CD4-positive, CD25-positive, alpha-beta regulatory T cell (primary cell): ENCODE measurements at regions not wholly inside any gene's neighbourhood (a gene's known extent, or its start where the extent isn't known, plus 50 kb on each side); places are given as distances from the start of the nearest gene placed in this dataset.

Source experiments
- ATAC-seq, 2 donors: fragments of 150-1000 bp; cut with Tn5 transposase; one replicate each; pipeline ENCODE4 v1.10.0; 2021; ENCODE audit warnings: low read depth in 2 of 2, moderate number of reproducible peaks in 2 of 2, moderate library complexity in 1 of 2
- DNase-seq, 3 donors: peaks; one replicate each; pipeline versions ENCODE4 v3.0.0 to v3.0.0-alpha.2; 2012 to 2022; ENCODE audit warnings: mixed read lengths in 1 of 3
- H3K27ac ChIP-seq: one replicate; pipeline ENCODE4 v1.7.0; 2013; ENCODE audit warnings: mild to moderate bottlenecking, low read length; ENCODE audit not compliant: insufficient read depth, poor library complexity, severe bottlenecking
- H3K27me3 ChIP-seq: one replicate; pipeline ENCODE4 v1.7.0; 2013; ENCODE audit warnings: low read length; ENCODE audit not compliant: control insufficient read depth, insufficient read depth
- H3K36me3 ChIP-seq: one replicate; pipeline ENCODE4 v1.7.0; 2013; ENCODE audit warnings: mild to moderate bottlenecking, low read length, moderate library complexity; ENCODE audit not compliant: control insufficient read depth, insufficient read depth
- H3K4me1 ChIP-seq: 2 replicates; pipeline ENCODE4 v1.7.0; 2013; ENCODE audit warnings: mild to moderate bottlenecking, low read length; ENCODE audit not compliant: insufficient read depth, control insufficient read depth, poor library complexity, severe bottlenecking
- H3K4me3 ChIP-seq: one replicate; pipeline ENCODE4 v1.7.0; 2013; ENCODE audit warnings: low read depth, mild to moderate bottlenecking, low read length, moderate library complexity
- H3K9me3 ChIP-seq, 2 experiments: 1 replicate in 1 of 2; 2 replicates in 1 of 2; pipeline ENCODE4 v1.7.0; 2013; ENCODE audit warnings: low read length in 2 of 2, mild to moderate bottlenecking in 1 of 2, moderate library complexity in 1 of 2; ENCODE audit not compliant: control insufficient read depth in 2 of 2
- H3K27ac Mint-ChIP-seq, 3 donors: one replicate each; pipeline ENCODE4 v1.8.0; 2020 to 2022; ENCODE audit warnings: mild to moderate bottlenecking in 3 of 3, mixed read lengths in 3 of 3, moderate library complexity in 2 of 3
- H3K27me3 Mint-ChIP-seq: one replicate; pipeline ENCODE4 v1.8.0; 2022; ENCODE audit warnings: mild to moderate bottlenecking, mixed read lengths
- H3K36me3 Mint-ChIP-seq: one replicate; pipeline ENCODE4 v1.8.0; 2020; ENCODE audit warnings: mixed read lengths
- H3K4me1 Mint-ChIP-seq, 4 donors: one replicate each; pipeline ENCODE4 v1.8.0; 2020 to 2022; ENCODE audit warnings: mixed read lengths in 4 of 4, mild to moderate bottlenecking in 1 of 4
- H3K4me3 Mint-ChIP-seq, 4 donors: one replicate each; pipeline ENCODE4 v1.8.0; 2020 to 2022; ENCODE audit warnings: mild to moderate bottlenecking in 4 of 4, mixed read lengths in 4 of 4, moderate library complexity in 3 of 4
- H3K9me3 Mint-ChIP-seq, 7 donors: one replicate each; pipeline ENCODE4 v1.8.0; 2020 to 2022; ENCODE audit warnings: mixed read lengths in 7 of 7, mild to moderate bottlenecking in 3 of 7, moderate library complexity in 2 of 7

- H3K27ac ChIP-seq: no peak overlapping the region
- H3K9me3 ChIP-seq: peaks cover 0 to 3% of the 10 kb centered on the region in 2 experiments
- no peaks in the 10 kb centered on the region for H3K27me3 ChIP-seq
- Mint-ChIP-seq H3K9me3 (peaks cover 1 to 8% (median 2%) of the 10 kb centered on the region in 7 donors), H3K27me3 (no peaks in the 10 kb centered on the region), H3K36me3 (no peaks in the 10 kb centered on the region), H3K4me3 (no peak overlapping the region), H3K27ac (no peak overlapping the region), H3K4me1 (no peaks in the 10 kb centered on the region)
- DNase-seq (no peak), ATAC-seq (no peak)
- no peak overlapping the region for H3K4me3 ChIP-seq
- H3K36me3 ChIP-seq: no peaks in the 10 kb centered on the region
- H3K4me1 ChIP-seq: no peaks in the 10 kb centered on the region
Observed at GRCh38 chr10:55310143-55310542, 509.1 kb upstream of the PCDH15 start.

DNA sequence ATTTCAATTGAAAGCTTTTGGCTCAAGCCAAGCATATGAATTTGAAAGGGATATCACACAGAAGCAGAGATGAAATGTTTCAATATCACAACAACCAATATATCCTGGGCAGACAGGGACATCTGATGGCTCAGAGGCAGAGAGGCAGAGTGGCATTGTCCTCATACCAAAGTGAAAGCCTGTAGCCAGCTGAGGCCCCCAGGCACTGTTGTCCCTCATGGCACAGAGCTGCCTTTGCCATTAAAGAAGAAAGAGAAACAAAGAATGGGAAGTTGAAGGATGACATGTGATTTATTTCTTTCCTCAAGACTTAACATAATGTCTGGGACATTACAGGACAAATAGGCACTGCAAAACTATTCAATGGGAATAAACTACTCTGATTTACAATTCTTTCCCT lies 504.3 kb upstream of the PCDH15 start:
- Mint-ChIP-seq H3K27ac (no peak overlapping the region), H3K4me3 (no peak overlapping the region), H3K27me3 (no peaks in the 10 kb centered on the region), H3K36me3 (no peaks in the 10 kb centered on the region), H3K4me1 (no peaks in the 10 kb centered on the region), H3K9me3 (peaks cover 1 to 17% (median 4%) of the 10 kb centered on the region in 7 donors)
- H3K36me3 ChIP-seq: no peaks in the 10 kb centered on the region
- H3K27ac ChIP-seq: no peak overlapping the region
- H3K4me3 ChIP-seq: no peak overlapping the region
- H3K9me3 ChIP-seq: peaks cover 3 to 7% of the 10 kb centered on the region in 2 experiments
- DNase-seq (no peak), ATAC-seq (no peak)
- no peaks in the 10 kb centered on the region for H3K4me1 ChIP-seq
- no peaks in the 10 kb centered on the region for H3K27me3 ChIP-seq

GRCh38 chr10:55287346-55287745 lies 486.3 kb upstream of the PCDH15 start:
- no peaks in the 10 kb centered on the region for H3K27me3 Mint-ChIP-seq
- H3K36me3 Mint-ChIP-seq: no peaks in the 10 kb centered on the region
- no peaks in the 10 kb centered on the region for H3K4me1 ChIP-seq
- no peak overlapping the region for H3K4me3 ChIP-seq
- H3K27ac Mint-ChIP-seq: no peak overlapping the region
- peaks cover 0 to 5% of the 10 kb centered on the region in 2 experiments for H3K9me3 ChIP-seq
- no peak for ATAC-seq
- no peaks in the 10 kb centered on the region for H3K27me3 ChIP-seq
- no peaks in the 10 kb centered on the region for H3K4me1 Mint-ChIP-seq
- H3K4me3 Mint-ChIP-seq: no peak overlapping the region
- H3K9me3 Mint-ChIP-seq: peaks cover 3 to 30% (median 6%) of the 10 kb centered on the region in 7 donors
- no peak overlapping the region for H3K27ac ChIP-seq
- no peak for DNase-seq
- no peaks in the 10 kb centered on the region for H3K36me3 ChIP-seq

GRCh38 chr10:55283031-55283430 lies 482.0 kb upstream of the PCDH15 start:
- H3K4me1 ChIP-seq: no peaks in the 10 kb centered on the region
- Mint-ChIP-seq H3K27me3 (no peaks in the 10 kb centered on the region), H3K9me3 (peaks cover 4 to 19% (median 8%) of the 10 kb centered on the region in 7 donors), H3K4me1 (no peaks in the 10 kb centered on the region), H3K4me3 (no peak overlapping the region), H3K27ac (no peak overlapping the region), H3K36me3 (no peaks in the 10 kb centered on the region)
- ATAC-seq (no peak), DNase-seq (no peak)
- no peak overlapping the region for H3K27ac ChIP-seq
- peaks cover 0 to 5% of the 10 kb centered on the region in 2 experiments for H3K9me3 ChIP-seq
- no peak overlapping the region for H3K4me3 ChIP-seq
- no peaks in the 10 kb centered on the region for H3K36me3 ChIP-seq
- no peaks in the 10 kb centered on the region for H3K27me3 ChIP-seq

DNA sequence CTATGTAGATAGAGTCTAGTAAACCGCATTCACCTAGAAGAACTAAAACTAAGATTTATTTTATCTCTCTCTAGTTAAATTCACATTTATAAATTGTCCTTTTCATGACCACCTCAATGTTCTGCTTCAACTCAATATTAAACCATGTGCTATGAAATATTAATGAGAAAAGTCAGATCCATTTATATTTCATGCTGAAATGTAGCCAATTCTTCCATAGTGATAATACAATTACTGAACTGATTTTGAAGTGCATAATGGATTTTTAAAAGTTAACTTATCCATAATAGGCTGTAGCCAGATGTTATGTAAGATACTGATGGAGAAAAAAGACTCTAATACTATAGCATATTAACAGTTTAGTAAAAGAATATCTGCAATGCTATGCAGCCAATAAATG lies 479.7 kb upstream of the PCDH15 start:
- Mint-ChIP-seq H3K27me3 (no peaks in the 10 kb centered on the region), H3K9me3 (peaks cover 4 to 15% (median 8%) of the 10 kb centered on the region in 7 donors), H3K4me1 (no peaks in the 10 kb centered on the region), H3K4me3 (no peak overlapping the region), H3K36me3 (no peaks in the 10 kb centered on the region), H3K27ac (no peak overlapping the region)
- DNase-seq (no peak), ATAC-seq (no peak)
- Histone ChIP-seq H3K36me3 (no peaks in the 10 kb centered on the region), H3K4me1 (no peaks in the 10 kb centered on the region), H3K27ac (no peak overlapping the region), H3K9me3 (peaks cover 0 to 5% of the 10 kb centered on the region in 2 experiments), H3K4me3 (no peak overlapping the region), H3K27me3 (no peaks in the 10 kb centered on the region)

- Mint-ChIP-seq H3K27me3 (no peaks in the 10 kb centered on the region), H3K9me3 (peaks cover 6 to 20% (median 7%) of the 10 kb centered on the region in 7 donors), H3K4me1 (no peaks in the 10 kb centered on the region), H3K4me3 (no peak overlapping the region), H3K36me3 (no peaks in the 10 kb centered on the region), H3K27ac (no peak overlapping the region)
- H3K27me3 ChIP-seq: no peaks in the 10 kb centered on the region
- H3K27ac ChIP-seq: no peak overlapping the region
- no peaks in the 10 kb centered on the region for H3K9me3 ChIP-seq
- H3K4me3 ChIP-seq: no peak overlapping the region
- no peaks in the 10 kb centered on the region for H3K36me3 ChIP-seq
- H3K4me1 ChIP-seq: no peaks in the 10 kb centered on the region
- ATAC-seq (no peak), DNase-seq (no peak)
Observed at GRCh38 chr10:55277549-55277948, 476.5 kb upstream of the PCDH15 start.

DNA sequence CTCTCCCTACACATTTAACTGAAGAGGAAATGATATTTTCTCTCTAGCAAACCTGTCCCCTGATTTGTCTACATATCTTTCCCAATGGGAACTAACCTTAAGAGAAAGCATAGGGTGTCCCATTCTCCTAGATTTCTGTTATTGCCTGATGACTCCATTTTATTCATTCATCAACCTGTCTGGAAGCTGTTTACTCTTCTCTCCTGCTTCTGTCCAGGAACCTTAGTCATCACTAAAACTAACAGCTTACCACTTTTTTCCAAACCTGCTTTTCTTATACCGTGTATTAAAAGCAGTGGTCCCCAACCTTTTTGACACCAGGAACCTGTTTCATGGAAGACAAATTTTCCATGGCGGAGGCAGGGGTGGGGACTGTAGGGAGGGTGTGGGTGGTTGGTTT lies 473.3 kb upstream of the PCDH15 start:
- Histone ChIP-seq H3K27me3 (no peaks in the 10 kb centered on the region), H3K4me3 (no peak overlapping the region), H3K27ac (no peak overlapping the region), H3K9me3 (no peaks in the 10 kb centered on the region), H3K36me3 (no peaks in the 10 kb centered on the region), H3K4me1 (no peaks in the 10 kb centered on the region)
- no peaks in the 10 kb centered on the region for H3K4me1 Mint-ChIP-seq
- ATAC-seq (no peak), DNase-seq (no peak)
- H3K36me3 Mint-ChIP-seq: no peaks in the 10 kb centered on the region
- H3K27me3 Mint-ChIP-seq: no peaks in the 10 kb centered on the region
- H3K4me3 Mint-ChIP-seq: no peak overlapping the region
- peaks cover 3 to 23% (median 5%) of the 10 kb centered on the region in 7 donors for H3K9me3 Mint-ChIP-seq
- H3K27ac Mint-ChIP-seq: no peak overlapping the region

- Histone ChIP-seq H3K27me3 (no peaks in the 10 kb centered on the region), H3K36me3 (no peaks in the 10 kb centered on the region), H3K4me1 (no peaks in the 10 kb centered on the region), H3K9me3 (peaks cover 0 to 1% of the 10 kb centered on the region in 2 experiments), H3K4me3 (no peak overlapping the region), H3K27ac (no peak overlapping the region)
- Mint-ChIP-seq H3K27me3 (no peaks in the 10 kb centered on the region), H3K9me3 (peaks cover 3 to 27% (median 6%) of the 10 kb centered on the region in 7 donors), H3K4me3 (no peak overlapping the region), H3K36me3 (no peaks in the 10 kb centered on the region), H3K27ac (no peak overlapping the region), H3K4me1 (no peaks in the 10 kb centered on the region)
- DNase-seq: no peak
- no peak for ATAC-seq
Observed at GRCh38 chr10:55273946-55274345, 472.9 kb upstream of the PCDH15 start.
